H7 (cell line): ENCODE measurements at regions not wholly inside any gene's neighbourhood (a gene's known extent, or its start where the extent isn't known, plus 50 kb on each side); places are given as distances from the start of the nearest gene placed in this dataset.

Source experiments
- DNase-seq: peaks from one replicate; pipeline ENCODE4 v3.0.0; 2012
- H3K27me3 ChIP-seq: 2 replicates; pipeline ENCODE4 v1.6.0; 2011; ENCODE audit warnings: mild to moderate bottlenecking, low read length; ENCODE audit not compliant: control insufficient read depth, insufficient read depth
- H3K36me3 ChIP-seq: replicated peaks from 2 replicates; pipeline ENCODE4 v1.5.1; 2011; ENCODE audit warnings: low read length; ENCODE audit not compliant: control insufficient read depth, insufficient read depth
- H3K4me3 ChIP-seq: 2 replicates; pipeline ENCODE4 v1.5.1; 2011; ENCODE audit warnings: low read depth, mild to moderate bottlenecking, control low read depth, low read length, moderate library complexity; ENCODE audit not compliant: insufficient read depth

GRCh38 chr7:132685277-132685676 is 109.0 kb upstream of the PLXNA4 start:
- DNase-seq = no peak
- no peaks in the 10 kb centered on the region for H3K27me3 ChIP-seq
- H3K4me3 ChIP-seq = no peak overlapping the region
- H3K36me3 ChIP-seq = no peaks in the 10 kb centered on the region

GRCh38 chr7:132683896-132684690 is 107.8 kb upstream of the PLXNA4 start:
- DNase-seq = no peak
- no peaks in the 10 kb centered on the region for H3K27me3 ChIP-seq
- H3K4me3 ChIP-seq = no peak overlapping the region
- no peaks in the 10 kb centered on the region for H3K36me3 ChIP-seq

- no peak overlapping the region for H3K4me3 ChIP-seq
- H3K27me3 ChIP-seq = no peaks in the 10 kb centered on the region
- no peak for DNase-seq
- no peaks in the 10 kb centered on the region for H3K36me3 ChIP-seq
Measured at GRCh38 chr7:132681951-132682350, 105.7 kb upstream of the PLXNA4 start.

- Histone ChIP-seq H3K4me3 (no peak overlapping the region), H3K36me3 (no peaks in the 10 kb centered on the region), H3K27me3 (no peaks in the 10 kb centered on the region)
- no peak for DNase-seq
Measured at GRCh38 chr7:132680590-132680989, 104.3 kb upstream of the PLXNA4 start.

- DNase-seq = no peak
- Histone ChIP-seq H3K27me3 (no peaks in the 10 kb centered on the region), H3K4me3 (no peak overlapping the region), H3K36me3 (no peaks in the 10 kb centered on the region)
Measured at GRCh38 chr7:132678656-132679055, 102.4 kb upstream of the PLXNA4 start.

- no peaks in the 10 kb centered on the region for H3K27me3 ChIP-seq
- H3K4me3 ChIP-seq = no peak overlapping the region
- no peak for DNase-seq
- no peaks in the 10 kb centered on the region for H3K36me3 ChIP-seq
Measured at GRCh38 chr7:132677918-132678317, 101.6 kb upstream of the PLXNA4 start.

GRCh38 chr7:132672200-132672990 is 96.1 kb upstream of the PLXNA4 start:
- no peak overlapping the region for H3K4me3 ChIP-seq
- no peak for DNase-seq
- no peaks in the 10 kb centered on the region for H3K36me3 ChIP-seq
- H3K27me3 ChIP-seq = no peaks in the 10 kb centered on the region

GRCh38 chr7:132666774-132667172 is 90.5 kb upstream of the PLXNA4 start:
- DNase-seq = no peak

GRCh38 chr7:132666071-132666773 is 90.0 kb upstream of the PLXNA4 start:
- DNase-seq = no peak
- no peak overlapping the region for H3K4me3 ChIP-seq
- H3K36me3 ChIP-seq = no peaks in the 10 kb centered on the region
- H3K27me3 ChIP-seq = no peaks in the 10 kb centered on the region

More at GRCh38 chr7:132666774-132667172, 90.5 kb upstream of the PLXNA4 start:
- no peak overlapping the region for H3K4me3 ChIP-seq
- no peaks in the 10 kb centered on the region for H3K36me3 ChIP-seq
- H3K27me3 ChIP-seq = no peaks in the 10 kb centered on the region

GRCh38 chr7:132656846-132657776 is 80.8 kb upstream of the PLXNA4 start:
- DNase-seq = peak; percentile 27
- H3K36me3 ChIP-seq = no peaks in the 10 kb centered on the region
- no peak overlapping the region for H3K4me3 ChIP-seq
- H3K27me3 ChIP-seq = no peaks in the 10 kb centered on the region

GRCh38 chr7:132656341-132656740 is 80.1 kb upstream of the PLXNA4 start:
- H3K4me3 ChIP-seq = no peak overlapping the region
- DNase-seq = no peak

GRCh38 chr7:132655131-132655727 is 79.0 kb upstream of the PLXNA4 start:
- H3K4me3 ChIP-seq = peak overlapping the region; percentile 31
- no peaks in the 10 kb centered on the region for H3K27me3 ChIP-seq
- peak; percentile 46 for DNase-seq
- H3K36me3 ChIP-seq = no peaks in the 10 kb centered on the region

More at GRCh38 chr7:132656341-132656740, 80.1 kb upstream of the PLXNA4 start:
- no peaks in the 10 kb centered on the region for H3K36me3 ChIP-seq
- H3K27me3 ChIP-seq = no peaks in the 10 kb centered on the region

- peak; percentile 37 for DNase-seq
- H3K27me3 ChIP-seq = no peaks in the 10 kb centered on the region
- H3K4me3 ChIP-seq = no peak overlapping the region
- no peaks in the 10 kb centered on the region for H3K36me3 ChIP-seq
Measured at GRCh38 chr7:132654150-132654549, 77.9 kb upstream of the PLXNA4 start.
